Mucosa of rectum (tissue), 2 donors: ENCODE measurements at regions not wholly inside any gene's neighbourhood (a gene's known extent, or its start where the extent isn't known, plus 50 kb on each side); places are given as distances from the start of the nearest gene placed in this dataset.

ENCODE experiments used
- H3K27ac ChIP-seq, 2 donors: one replicate each; pipeline ENCODE4 v1.7.0; 2013; ENCODE audit warnings: inconsistent platforms in 2 of 2, low read depth in 2 of 2, low read length in 2 of 2
- H3K27me3 ChIP-seq, 2 donors: one replicate each; pipeline ENCODE4 v1.7.0; 2013; ENCODE audit warnings: low read length in 2 of 2; ENCODE audit not compliant: control insufficient read depth in 2 of 2, insufficient read depth in 2 of 2
- H3K36me3 ChIP-seq, 2 donors: one replicate each; pipeline ENCODE4 v1.7.0; 2013; ENCODE audit warnings: low read length in 2 of 2; ENCODE audit not compliant: control insufficient read depth in 2 of 2, insufficient read depth in 2 of 2
- H3K4me1 ChIP-seq, 2 donors: one replicate each; pipeline ENCODE4 v1.7.0; 2013; ENCODE audit warnings: low read length in 2 of 2, mild to moderate bottlenecking in 1 of 2; ENCODE audit not compliant: control insufficient read depth in 2 of 2, insufficient read depth in 2 of 2
- H3K4me3 ChIP-seq, 2 donors: one replicate each; pipeline ENCODE4 v1.7.0; 2013; ENCODE audit warnings: low read length in 2 of 2
- H3K9ac ChIP-seq, 2 donors: one replicate each; pipeline ENCODE4 v1.7.0; 2013; ENCODE audit warnings: low read length in 2 of 2, low read depth in 1 of 2, mild to moderate bottlenecking in 1 of 2
- H3K9me3 ChIP-seq, 2 donors: one replicate each; pipeline ENCODE4 v1.7.0; 2013; ENCODE audit warnings: low read length in 2 of 2; ENCODE audit not compliant: control insufficient read depth in 2 of 2
- donor health status: healthy.
- donor health status: Normal muscosa, but diverticular disease.

DNA sequence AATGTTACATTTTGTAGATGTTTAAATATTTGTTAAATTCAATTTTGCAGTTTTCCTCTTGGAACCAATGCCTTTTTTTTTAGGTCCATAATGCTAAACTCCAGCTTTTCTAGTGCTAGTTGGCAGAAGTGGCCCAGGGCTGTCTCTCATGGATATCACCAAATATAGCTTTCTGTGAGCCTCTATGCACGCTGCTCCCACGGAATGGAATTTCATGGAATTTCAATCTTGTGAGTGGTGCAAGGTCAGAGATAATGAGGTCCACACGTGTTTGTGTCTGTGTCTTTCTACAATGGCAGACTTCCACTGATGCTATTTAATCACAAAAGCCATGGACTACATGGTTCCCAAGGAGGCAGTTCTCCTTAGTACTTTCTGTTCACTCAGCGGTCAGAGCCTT, 191.5 kb upstream of the PARD3B start:
- no peak overlapping the region for H3K9ac ChIP-seq
- no peaks in the 10 kb centered on the region for H3K9me3 ChIP-seq
- no peaks in the 10 kb centered on the region for H3K27me3 ChIP-seq
- no peaks in the 10 kb centered on the region for H3K36me3 ChIP-seq
- H3K4me3 ChIP-seq: no peak overlapping the region
- H3K4me1 ChIP-seq: no peaks in the 10 kb centered on the region
- no peak overlapping the region for H3K27ac ChIP-seq

DNA sequence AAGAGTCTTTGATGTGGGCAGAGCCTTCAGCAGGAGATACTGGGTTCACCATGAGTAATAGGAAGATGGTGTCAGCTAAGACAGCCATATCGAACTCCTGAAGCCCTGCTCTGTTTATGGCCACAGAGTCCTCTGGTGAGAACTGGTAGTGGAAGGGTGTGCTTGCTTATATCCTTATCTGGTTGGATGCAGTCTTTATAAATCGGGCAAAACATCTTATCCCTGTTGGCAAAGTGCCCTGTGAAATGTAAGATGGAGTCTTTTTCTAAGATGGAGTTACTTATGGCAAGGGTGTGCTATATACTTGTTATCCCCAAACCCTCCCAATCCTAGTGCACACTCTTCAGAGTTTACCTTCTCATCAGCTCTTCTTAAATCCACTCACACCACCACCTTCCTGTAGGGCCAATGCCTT, 190.8 kb upstream of the PARD3B start:
- H3K4me1 ChIP-seq: no peaks in the 10 kb centered on the region
- H3K27me3 ChIP-seq: no peaks in the 10 kb centered on the region
- H3K9ac ChIP-seq: no peak overlapping the region
- H3K4me3 ChIP-seq: no peak overlapping the region
- no peaks in the 10 kb centered on the region for H3K36me3 ChIP-seq
- no peaks in the 10 kb centered on the region for H3K9me3 ChIP-seq
- H3K27ac ChIP-seq: no peak overlapping the region

DNA sequence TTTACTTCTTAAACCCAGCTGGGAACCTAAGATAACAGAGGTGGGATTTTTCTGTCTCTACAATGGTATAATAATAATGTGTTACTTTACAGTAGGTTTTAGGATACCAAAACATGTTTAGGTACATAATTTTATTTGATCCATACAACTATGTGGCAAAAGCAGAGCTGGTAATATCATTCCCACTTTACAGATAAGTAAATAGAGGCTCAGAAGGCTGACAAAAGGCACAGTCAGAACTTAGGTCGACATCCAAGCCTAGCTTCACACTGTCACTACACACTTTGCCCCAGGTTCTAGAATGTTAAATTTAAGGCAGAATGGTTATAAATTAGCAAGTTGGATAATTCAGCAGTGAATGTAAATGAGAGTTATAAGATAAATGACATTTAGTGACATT, 189.6 kb upstream of the PARD3B start:
- Histone ChIP-seq H3K36me3 (no peaks in the 10 kb centered on the region), H3K27me3 (no peaks in the 10 kb centered on the region), H3K9ac (no peak overlapping the region), H3K27ac (no peak overlapping the region), H3K4me1 (no peaks in the 10 kb centered on the region), H3K4me3 (no peak overlapping the region), H3K9me3 (no peaks in the 10 kb centered on the region)

DNA sequence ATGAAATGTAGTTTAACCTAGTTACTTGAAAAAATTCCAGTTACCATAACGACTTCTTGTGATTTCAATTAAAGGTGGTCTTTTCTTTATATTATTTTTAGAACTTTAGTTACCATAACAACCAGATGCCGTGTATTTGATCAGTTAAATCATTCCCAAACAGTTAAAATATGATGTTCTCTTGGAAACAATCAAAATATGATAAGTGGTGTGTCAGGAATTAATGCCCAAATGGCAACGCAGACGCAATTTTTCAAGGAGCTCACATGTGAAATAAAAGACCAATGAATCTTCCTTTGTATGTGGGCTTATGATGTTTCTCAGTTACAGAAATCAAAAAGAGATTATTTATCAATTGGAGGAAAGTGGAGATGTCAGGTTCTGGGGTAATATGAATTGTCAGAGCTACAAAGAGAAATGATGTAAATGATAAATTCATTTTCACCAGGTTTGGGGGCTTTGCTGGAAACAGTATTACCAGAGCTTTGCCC, 189.1 kb upstream of the PARD3B start:
- H3K36me3 ChIP-seq: no peaks in the 10 kb centered on the region
- H3K9me3 ChIP-seq: no peaks in the 10 kb centered on the region
- no peaks in the 10 kb centered on the region for H3K4me1 ChIP-seq
- no peak overlapping the region for H3K27ac ChIP-seq
- H3K9ac ChIP-seq: no peak overlapping the region
- H3K4me3 ChIP-seq: no peak overlapping the region
- no peaks in the 10 kb centered on the region for H3K27me3 ChIP-seq

DNA sequence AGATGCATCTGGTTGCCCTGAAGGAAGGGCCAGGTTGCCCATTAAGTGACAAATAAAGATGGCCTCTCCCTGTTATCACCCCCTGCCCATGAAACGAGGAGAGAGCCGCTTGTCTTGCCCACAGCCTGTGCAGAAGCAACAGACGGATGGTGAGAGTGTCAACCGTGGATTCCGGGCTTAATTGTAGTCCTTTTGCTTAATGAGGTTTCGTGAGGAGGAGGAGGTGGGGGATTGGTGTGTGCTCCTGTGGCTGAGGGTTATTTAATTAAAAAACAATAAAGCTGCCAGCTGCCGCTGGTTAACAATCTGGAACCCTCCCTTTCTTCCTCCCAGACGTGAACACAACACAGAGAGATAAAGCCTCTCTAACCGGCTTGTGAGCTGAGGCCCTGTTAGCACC, 188.0 kb upstream of the PARD3B start:
- no peak overlapping the region for H3K27ac ChIP-seq
- H3K9me3 ChIP-seq: no peaks in the 10 kb centered on the region
- H3K27me3 ChIP-seq: no peaks in the 10 kb centered on the region
- H3K4me3 ChIP-seq: no peak overlapping the region
- no peak overlapping the region for H3K9ac ChIP-seq
- no peaks in the 10 kb centered on the region for H3K4me1 ChIP-seq
- H3K36me3 ChIP-seq: no peaks in the 10 kb centered on the region

DNA sequence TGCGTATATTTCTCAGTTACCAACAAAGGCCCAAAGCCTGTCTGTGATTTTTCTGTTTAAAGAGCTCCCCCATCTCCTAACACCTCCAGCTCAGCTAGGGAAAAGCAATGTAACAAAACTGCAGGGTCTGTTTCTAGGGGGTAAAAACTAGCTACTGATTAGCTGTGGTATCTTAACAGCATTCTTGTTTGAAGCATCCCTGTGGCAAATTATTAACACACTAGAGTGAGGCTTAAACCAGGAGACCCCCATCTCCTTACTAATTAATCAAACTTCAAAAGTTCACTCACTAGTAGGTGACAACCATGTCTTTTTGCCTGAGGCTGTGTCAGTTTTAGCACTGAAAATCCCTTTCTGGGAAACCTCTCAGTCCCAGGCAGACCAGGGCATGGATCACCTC, 186.2 kb upstream of the PARD3B start:
- H3K9me3 ChIP-seq: no peaks in the 10 kb centered on the region
- H3K9ac ChIP-seq: no peak overlapping the region
- H3K36me3 ChIP-seq: no peaks in the 10 kb centered on the region

DNA sequence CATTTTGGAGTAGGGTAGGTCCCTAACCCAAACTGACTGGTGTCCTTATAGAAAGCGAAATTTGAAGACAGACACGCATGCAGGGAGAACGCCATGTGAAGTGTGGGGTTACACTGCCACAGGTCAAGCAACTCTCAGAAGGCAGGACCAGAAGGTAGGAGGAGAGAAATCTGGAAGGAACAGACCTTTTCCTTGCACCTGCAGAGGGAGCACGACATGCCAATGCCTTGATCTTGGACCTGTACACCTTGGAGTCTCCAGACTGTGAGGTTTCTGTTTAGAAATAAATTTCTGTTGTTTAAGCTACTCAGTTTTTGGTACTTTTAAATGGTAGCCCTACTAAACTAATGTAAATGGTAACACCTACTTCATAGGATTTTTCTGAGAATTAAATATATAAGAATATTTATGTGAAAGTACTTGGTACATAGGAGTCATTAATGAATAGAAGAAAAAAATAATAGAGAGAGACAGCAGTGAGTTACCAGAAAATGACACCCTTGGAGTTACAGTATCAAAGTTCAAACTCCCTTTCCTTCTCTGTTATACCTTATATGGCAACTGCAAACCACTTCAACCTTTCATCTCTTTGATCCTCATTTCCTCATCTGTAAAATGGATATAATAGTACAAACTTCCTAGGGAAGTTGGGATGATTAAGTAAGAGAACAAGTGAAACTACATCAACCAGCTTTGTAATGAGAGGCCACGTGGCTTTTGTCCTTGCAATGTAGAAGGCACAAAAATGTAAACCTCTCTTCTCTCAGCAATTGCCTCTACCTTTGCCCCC, 184.9 kb upstream of the PARD3B start:
- H3K4me3 ChIP-seq: no peak overlapping the region

More for the DNA sequence above, 186.2 kb upstream of the PARD3B start:
- no peaks in the 10 kb centered on the region for H3K4me1 ChIP-seq
- no peak overlapping the region for H3K4me3 ChIP-seq
- no peaks in the 10 kb centered on the region for H3K27me3 ChIP-seq
- H3K27ac ChIP-seq: no peak overlapping the region

DNA sequence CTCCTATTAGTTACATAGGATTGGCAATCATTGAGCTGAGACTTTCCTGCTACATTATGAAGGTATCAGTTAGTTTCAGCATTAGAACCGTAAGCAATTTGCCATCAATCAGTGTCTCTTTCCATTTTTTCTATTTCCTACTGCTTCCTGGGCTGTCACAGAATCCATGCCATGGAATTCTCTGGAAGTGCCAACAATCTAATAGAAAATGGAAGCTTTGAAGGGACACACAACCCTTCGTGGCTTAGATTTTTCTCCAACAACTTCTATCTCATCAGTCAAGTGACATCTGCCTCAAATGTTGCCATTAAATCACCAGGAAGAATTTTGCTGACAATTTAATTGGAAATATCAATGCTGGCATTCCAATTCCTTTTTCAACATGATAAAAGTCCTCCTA, 183.5 kb upstream of the PARD3B start:
- H3K4me3 ChIP-seq: no peak overlapping the region
- no peaks in the 10 kb centered on the region for H3K4me1 ChIP-seq
- H3K36me3 ChIP-seq: no peaks in the 10 kb centered on the region
- H3K27me3 ChIP-seq: no peaks in the 10 kb centered on the region
- H3K27ac ChIP-seq: no peak overlapping the region
- no peaks in the 10 kb centered on the region for H3K9me3 ChIP-seq
- no peak overlapping the region for H3K9ac ChIP-seq

More for the DNA sequence above, 184.9 kb upstream of the PARD3B start:
- Histone ChIP-seq H3K36me3 (no peaks in the 10 kb centered on the region), H3K9ac (no peak overlapping the region), H3K4me1 (no peaks in the 10 kb centered on the region), H3K9me3 (no peaks in the 10 kb centered on the region), H3K27me3 (no peaks in the 10 kb centered on the region), H3K27ac (no peak overlapping the region)

DNA sequence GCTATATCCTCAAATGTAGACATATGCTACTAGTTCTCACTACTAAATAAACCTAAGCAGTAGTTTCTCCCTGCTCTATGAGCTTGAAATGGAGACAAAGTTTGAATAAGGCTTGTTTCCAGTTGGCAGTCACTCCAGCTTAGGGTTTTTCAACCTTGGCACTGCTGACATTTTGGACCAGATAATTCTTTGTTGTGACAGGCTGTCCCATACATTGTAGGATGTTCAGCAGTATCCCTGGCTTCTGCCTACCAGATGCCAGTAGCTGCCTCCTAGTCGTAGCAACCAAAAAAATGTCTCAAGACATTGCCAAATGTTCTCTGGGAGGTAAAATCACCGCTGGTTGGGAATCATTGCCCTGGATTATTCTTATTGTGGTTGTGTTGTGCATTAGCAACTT, 182.7 kb upstream of the PARD3B start:
- H3K36me3 ChIP-seq: no peaks in the 10 kb centered on the region
- no peaks in the 10 kb centered on the region for H3K9me3 ChIP-seq
- H3K4me1 ChIP-seq: no peaks in the 10 kb centered on the region
- no peak overlapping the region for H3K27ac ChIP-seq
- no peak overlapping the region for H3K4me3 ChIP-seq
- H3K9ac ChIP-seq: no peak overlapping the region
- H3K27me3 ChIP-seq: no peaks in the 10 kb centered on the region

DNA sequence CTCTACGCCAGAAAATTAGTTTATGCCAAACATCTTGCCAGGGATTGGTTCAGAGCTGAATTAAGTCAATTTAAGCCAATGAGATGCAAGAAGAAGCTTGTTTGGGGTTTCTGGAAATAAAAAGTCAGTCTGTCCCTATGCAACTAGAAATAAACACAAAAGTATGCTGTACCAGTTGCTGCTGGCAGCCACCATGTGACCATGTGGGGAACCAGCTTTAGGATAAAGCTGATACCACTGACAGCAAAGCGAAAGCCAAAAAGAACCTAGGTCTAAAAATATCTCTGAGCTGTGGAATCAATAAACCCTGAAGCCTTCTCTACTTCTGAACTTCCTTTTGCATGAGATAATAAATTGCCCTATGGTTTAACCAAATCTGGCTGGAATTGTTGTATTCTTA, 181.8 kb upstream of the PARD3B start:
- Histone ChIP-seq H3K9ac (no peak overlapping the region), H3K4me3 (no peak overlapping the region), H3K27ac (no peak overlapping the region), H3K4me1 (no peaks in the 10 kb centered on the region), H3K27me3 (no peaks in the 10 kb centered on the region), H3K9me3 (no peaks in the 10 kb centered on the region), H3K36me3 (no peaks in the 10 kb centered on the region)
